C4-2B (cell line): ENCODE measurements at regions not wholly inside any gene's neighbourhood (a gene's known extent, or its start where the extent isn't known, plus 50 kb on each side); places are given as distances from the start of the nearest gene placed in this dataset.

Experiments
- H3K27ac ChIP-seq: fragments of 450-650 bp; 2 replicates; pipeline ENCODE4 v1.5.1; 2017
- CTCF ChIP-seq: fragments of 450-650 bp; conservative IDR thresholded peaks from 2 replicates; pipeline ENCODE4 v1.5.1; 2017; ENCODE audit warnings: mild to moderate bottlenecking
- ZFX ChIP-seq: fragments of 450-650 bp; IDR thresholded peaks from 2 replicates; pipeline ENCODE4 v1.6.1; 2017

- no peak for TF ChIP-seq ZFX
- TF ChIP-seq CTCF: 0 out of 2 replicates have a peak, but pooled peaks have one; percentile 6
- no peak overlapping the region for H3K27ac ChIP-seq
Observed at GRCh38 chr20:22285555-22285954, 298.8 kb downstream of the FOXA2 start.

- H3K27ac ChIP-seq: no peak overlapping the region
- TF ChIP-seq CTCF (no peak), ZFX (no peak)
Observed at GRCh38 chr20:22282696-22283095, 301.7 kb downstream of the FOXA2 start.

GRCh38 chr20:22274330-22274729 is 310.0 kb downstream of the FOXA2 start:
- H3K27ac ChIP-seq: no peak overlapping the region
- TF ChIP-seq CTCF (no peak), ZFX (no peak)

GRCh38 chr20:22268675-22269074 is 315.7 kb downstream of the FOXA2 start:
- H3K27ac ChIP-seq: no peak overlapping the region
- TF ChIP-seq ZFX (no peak), CTCF (no peak)

GRCh38 chr20:22264917-22265316 is 319.5 kb downstream of the FOXA2 start:
- no peak for TF ChIP-seq ZFX
- H3K27ac ChIP-seq: no peak overlapping the region

GRCh38 chr20:22260506-22260905 is 323.9 kb downstream of the FOXA2 start:
- no peak overlapping the region for H3K27ac ChIP-seq
- TF ChIP-seq ZFX: no peak
- no peak for TF ChIP-seq CTCF

- no peak overlapping the region for H3K27ac ChIP-seq
- TF ChIP-seq ZFX: no peak
- TF ChIP-seq CTCF: no peak
Observed at GRCh38 chr20:22257912-22258311, 326.5 kb downstream of the FOXA2 start.

- TF ChIP-seq CTCF (peak; percentile 85), ZFX (no peak)
- no peak overlapping the region for H3K27ac ChIP-seq
Observed at GRCh38 chr20:22248051-22248667, 336.2 kb downstream of the FOXA2 start.
